ENCODE measurements at regions not wholly inside any gene's neighbourhood (a gene's known extent, or its start where the extent isn't known, plus 50 kb on each side); places are given as distances from the start of the nearest gene placed in this dataset.
"Not testable (repeated sequence)": the region's sequence is repeated elsewhere in the genome, so short reads cannot be mapped to it uniquely, and the experiment has no call there.

- no peak for DNase-seq
These were observed 84.9 kb upstream of the SHB start for GRCh38 chr9:38153910-38154291.

DNA sequence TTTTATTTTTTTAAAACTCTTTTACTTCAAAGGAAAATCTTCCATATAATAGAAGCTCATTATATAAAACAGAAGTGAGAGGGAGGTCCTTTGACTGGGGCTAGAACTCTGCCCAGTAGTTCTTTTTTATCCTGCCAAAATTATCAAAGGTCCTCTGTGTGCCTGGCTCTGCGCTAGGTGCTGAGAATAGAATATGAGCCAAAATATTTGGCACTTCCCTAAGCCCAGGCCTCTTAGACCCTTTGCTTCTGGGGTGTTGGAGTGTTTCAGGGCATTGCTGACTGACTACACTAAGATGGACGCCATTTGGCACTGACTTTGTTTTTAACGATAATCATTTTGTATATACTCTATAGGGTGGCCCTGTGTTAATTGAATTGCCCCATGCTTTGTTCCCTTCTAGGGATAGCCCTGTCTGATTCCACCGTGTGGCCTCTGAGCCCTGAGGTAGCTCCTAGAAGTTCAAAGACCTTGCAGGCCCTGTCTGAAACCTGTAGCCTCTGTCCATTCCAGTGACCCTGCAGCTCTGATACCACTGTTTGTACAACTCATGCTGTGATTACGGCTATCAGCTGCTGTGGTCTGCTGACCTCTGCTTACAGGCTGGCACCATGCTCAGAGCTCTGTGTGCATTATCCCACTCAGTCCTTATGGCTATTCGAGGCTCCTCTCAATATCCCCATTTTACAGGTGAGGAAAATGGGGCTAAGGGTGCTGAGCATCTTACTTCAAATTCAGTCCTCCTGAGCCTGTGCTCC lies 84.3 kb upstream of the SHB start:
- DNase-seq = no peak

DNA sequence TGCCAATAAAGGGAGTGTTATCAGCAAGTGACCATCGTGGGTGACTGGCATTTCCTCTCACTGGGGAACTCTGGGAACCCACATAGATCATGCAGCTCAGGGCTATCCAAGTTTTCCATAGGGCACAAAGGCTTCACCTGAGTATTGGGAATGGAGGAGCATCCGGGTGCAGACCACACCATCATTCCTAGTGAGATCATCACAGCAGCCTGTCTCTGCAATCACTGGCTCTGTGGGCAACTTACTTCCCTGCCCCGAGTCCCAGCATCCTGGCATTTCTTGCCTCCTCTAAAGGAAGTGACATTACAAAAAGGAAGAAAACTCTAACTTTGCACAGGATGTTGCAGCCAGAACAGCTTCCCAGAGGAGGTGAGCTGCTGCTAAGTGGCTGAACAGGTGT lies 80.6 kb upstream of the SHB start:
- no peak for DNase-seq

- DNase-seq = no peak
These were observed 77.8 kb upstream of the SHB start for GRCh38 chr9:38146844-38147243.

GRCh38 chr9:38145526-38146053 lies 76.6 kb upstream of the SHB start:
- DNase-seq = no peak

GRCh38 chr9:38144421-38144820 lies 75.4 kb upstream of the SHB start:
- DNase-seq = no peak

- DNase-seq = no peak
These were observed 72.9 kb upstream of the SHB start for GRCh38 chr9:38141746-38142591.

DNA sequence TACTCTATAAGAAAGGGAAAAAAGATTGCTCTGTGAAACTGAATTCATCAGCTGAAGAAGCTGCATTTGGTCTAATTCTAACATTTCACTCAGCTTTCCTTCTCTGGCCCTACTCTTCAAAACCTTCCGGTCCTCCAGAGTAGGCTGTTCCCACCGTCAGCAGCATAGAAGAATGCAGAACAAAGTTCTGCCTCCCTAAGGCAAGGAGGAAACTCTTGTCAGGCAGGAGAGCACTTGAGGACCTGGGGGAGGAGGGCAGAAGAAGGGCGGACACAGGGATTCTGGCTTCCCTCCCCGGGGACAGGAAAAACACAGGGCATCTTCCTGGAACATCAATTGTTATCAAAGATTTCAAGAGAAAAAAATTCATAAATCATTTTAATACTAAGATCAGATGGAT lies 69.2 kb upstream of the SHB start:
- no peak for DNase-seq

- DNase-seq = no peak
These were observed 68.3 kb upstream of the SHB start for GRCh38 chr9:38137342-38137741.

- DNase-seq = no peak
These were observed 67.4 kb upstream of the SHB start for GRCh38 chr9:38136386-38136785.

GRCh38 chr9:38134611-38135237 lies 65.7 kb upstream of the SHB start:
- no peak for DNase-seq

GRCh38 chr9:38133595-38133994 lies 64.6 kb upstream of the SHB start:
- no peak for DNase-seq

DNA sequence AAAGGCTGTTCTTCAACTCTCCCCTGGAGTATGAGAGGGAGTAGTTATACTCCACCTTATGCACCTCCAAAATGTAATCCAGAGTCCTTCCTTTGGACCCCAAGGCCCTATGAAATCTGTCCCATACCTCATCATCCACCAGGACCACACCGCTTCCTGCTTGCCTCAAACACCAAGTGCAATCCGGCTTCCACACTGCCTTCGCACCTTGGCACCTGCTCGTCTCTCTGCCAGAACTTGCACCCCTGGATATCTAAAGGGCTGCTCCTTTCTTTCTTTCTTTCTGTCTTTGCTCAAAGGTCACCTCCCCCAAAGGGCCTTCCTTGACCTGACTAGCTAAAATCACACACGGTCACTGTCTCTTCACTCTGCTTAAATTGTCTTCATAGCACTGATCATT lies 63.9 kb upstream of the SHB start:
- DNase-seq = no peak

DNA sequence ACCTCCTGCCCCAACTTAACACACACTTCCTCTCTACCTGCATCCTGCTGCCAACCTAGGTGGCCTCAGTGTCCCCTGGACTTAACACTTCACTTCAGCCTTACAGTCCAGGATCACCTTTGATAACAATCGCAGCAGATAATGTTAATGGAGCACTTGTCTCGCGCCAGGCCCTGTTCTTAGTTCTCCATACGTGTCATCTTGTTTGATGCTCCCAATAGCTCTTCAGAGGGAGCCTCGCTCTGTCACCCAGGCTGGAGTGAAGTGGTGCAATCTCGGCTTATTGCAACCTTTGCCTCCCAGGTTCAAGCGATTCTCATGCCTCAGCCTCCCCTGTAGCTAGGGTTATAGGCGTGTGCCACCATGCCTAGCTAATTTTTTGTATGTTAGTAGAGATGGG lies 62.7 kb upstream of the SHB start:
- no peak for DNase-seq

DNA sequence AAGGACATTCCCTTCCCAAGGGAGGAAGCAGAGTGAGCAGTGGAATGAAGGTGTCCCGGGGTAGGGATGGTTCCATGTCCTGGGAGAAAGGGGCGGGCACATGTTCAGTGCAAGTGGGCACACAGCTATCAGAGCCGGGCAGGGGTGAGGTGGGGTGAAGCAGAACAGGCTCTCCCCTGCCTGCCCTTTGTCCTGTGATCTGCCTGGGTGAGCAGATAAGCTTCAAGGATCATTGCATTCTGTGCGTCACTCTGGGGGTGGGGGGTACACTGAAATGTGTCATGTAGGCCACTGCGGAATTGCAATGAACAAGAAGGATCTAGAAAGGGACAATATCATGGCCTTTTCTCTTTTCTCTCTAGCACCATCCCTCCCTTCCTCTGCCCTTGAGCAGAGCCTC lies 61.7 kb upstream of the SHB start:
- DNase-seq = no peak

GRCh38 chr9:38129366-38129765 lies 60.3 kb upstream of the SHB start:
- no peak for DNase-seq

GRCh38 chr9:38128752-38129270 lies 59.8 kb upstream of the SHB start:
- no peak for DNase-seq

GRCh38 chr9:38127271-38127839 lies 58.3 kb upstream of the SHB start:
- DNase-seq = no peak

- no peak for DNase-seq
These were observed 57.7 kb upstream of the SHB start for GRCh38 chr9:38126730-38127129.

DNA sequence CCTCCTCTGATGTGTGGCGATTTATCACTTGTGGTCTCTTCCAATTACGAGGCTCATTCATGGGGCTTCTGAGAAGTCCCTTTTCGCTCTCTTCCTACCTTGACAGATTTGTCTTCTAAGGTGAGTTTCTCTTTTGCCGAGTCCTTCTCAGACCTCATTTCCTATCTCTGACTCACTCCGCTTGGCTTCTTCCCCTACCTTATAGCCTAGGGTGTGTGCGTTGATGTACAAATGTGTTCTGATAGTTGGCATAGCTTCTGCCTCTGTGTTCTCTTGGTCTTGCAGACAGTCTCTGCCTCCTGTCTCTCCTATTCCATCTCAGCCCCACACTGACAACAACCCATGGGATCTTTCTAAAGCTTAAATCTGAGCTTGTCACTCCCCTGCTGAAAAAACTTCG lies 56.9 kb upstream of the SHB start:
- DNase-seq = no peak

DNA sequence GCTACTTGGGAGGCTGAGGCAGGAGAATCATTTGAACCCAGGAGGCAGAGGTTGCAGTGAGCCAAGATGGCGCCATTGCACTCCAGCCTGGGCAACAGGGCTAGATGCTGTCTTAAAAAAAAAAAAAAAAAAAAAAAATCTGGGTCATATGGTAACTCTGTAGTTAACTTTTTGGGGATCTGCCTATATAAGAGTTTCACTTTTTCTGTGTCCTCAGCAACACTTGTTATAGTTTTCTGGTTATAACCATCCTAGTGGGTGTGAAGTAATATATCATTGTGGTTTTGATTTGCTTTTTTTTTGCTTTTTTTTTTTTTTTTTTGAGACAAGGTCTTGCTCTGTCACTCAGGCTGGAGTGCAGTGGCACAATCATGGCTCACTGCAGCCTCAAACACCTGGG lies 54.3 kb upstream of the SHB start:
- not testable (repeated sequence) for DNase-seq

DNA sequence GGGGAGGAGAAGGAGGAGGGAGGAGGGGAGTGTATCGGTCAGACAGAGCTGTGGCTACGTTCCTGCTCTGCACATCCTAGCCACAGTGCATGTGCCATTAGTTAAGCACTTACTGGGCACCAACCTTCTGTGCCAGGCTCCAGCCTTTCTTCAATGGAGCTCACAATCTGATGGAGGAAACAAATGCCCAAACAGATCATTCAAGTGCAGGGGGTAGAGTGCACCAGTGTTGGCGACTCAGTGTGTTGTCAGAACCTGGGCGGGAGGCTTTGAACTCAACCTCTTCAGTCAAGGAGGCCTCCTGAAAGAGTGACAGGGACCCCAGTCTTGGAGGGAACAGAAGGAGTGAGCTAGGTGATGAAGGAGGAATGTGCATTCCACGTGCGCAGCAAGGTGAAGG lies 51.9 kb upstream of the SHB start:
- no peak for DNase-seq

GRCh38 chr9:38119560-38120236 lies 50.7 kb upstream of the SHB start:
- no peak for DNase-seq
